Uterus (tissue), 2 donors: ENCODE measurements at regions not wholly inside any gene's neighbourhood (a gene's known extent, or its start where the extent isn't known, plus 50 kb on each side); places are given as distances from the start of the nearest gene placed in this dataset.

Source experiments
- CTCF ChIP-seq, 4 experiments: fragments of 200-600 bp in 2 of 4; fragments of 450-650 bp in 2 of 4; sonication (generic) in 2 of 4; IDR thresholded peaks; one replicate each; pipeline ENCODE4 v1.5.1; 2016 to 2019; ENCODE audit warnings: antibody characterized with exemption in 4 of 4, mild to moderate bottlenecking in 2 of 4, moderate library complexity in 1 of 4
- POLR2A ChIP-seq, 2 donors: fragments of 450-650 bp; IDR thresholded peaks; one replicate each; pipeline ENCODE4 v1.6.1; 2016; ENCODE audit warnings: antibody characterized with exemption in 2 of 2, mild to moderate bottlenecking in 1 of 2, moderate library complexity in 1 of 2

GRCh38 chr14:42665083-42665482 lies 1058.4 kb downstream of the LRFN5 start:
- TF ChIP-seq CTCF (IDR thresholded peaks at IDR 0.05) (no peak), POLR2A (IDR thresholded peaks at IDR 0.05) (no peak)
